Neural cell (in vitro differentiated cells): ENCODE measurements at regions not wholly inside any gene's neighbourhood (a gene's known extent, or its start where the extent isn't known, plus 50 kb on each side); places are given as distances from the start of the nearest gene placed in this dataset.

ENCODE experiments used
- H2AFZ ChIP-seq: fragments of 200-600, 300-800 bp; sonication (generic), shearing (Covaris generic); 2 replicates; pipeline ENCODE4 v1.6.0; 2014; ENCODE audit warnings: low read depth, mild to moderate bottlenecking, antibody characterized with exemption, low read length, moderate library complexity
- H3F3A ChIP-seq: fragments of 200-600 bp; shearing (Covaris generic); 2 replicates; pipeline ENCODE4 v1.6.1; 2016; ENCODE audit warnings: mild to moderate bottlenecking, moderate library complexity, mixed read lengths, antibody characterized with exemption, low read length; ENCODE audit not compliant: insufficient read depth, poor library complexity, severe bottlenecking
- H3K27ac ChIP-seq: fragments of 200-600, 300-800 bp; sonication (generic), shearing (Covaris generic); 2 replicates; pipeline ENCODE4 v1.5.1; 2014; ENCODE audit warnings: mild to moderate bottlenecking, low read length, moderate library complexity
- H3K27me3 ChIP-seq: fragments of 300-800, 200-600 bp; sonication (generic), shearing (Covaris generic); 2 replicates; pipeline ENCODE4 v1.6.0; 2014; ENCODE audit warnings: mild to moderate bottlenecking, low read depth, low read length, moderate library complexity; ENCODE audit not compliant: insufficient read depth
- H3K36me3 ChIP-seq: fragments of 300-800, 200-600 bp; sonication (generic), shearing (Covaris generic); 2 replicates; pipeline ENCODE4 v1.5.1; 2014; ENCODE audit warnings: mild to moderate bottlenecking, antibody characterized with exemption, low read length, moderate library complexity; ENCODE audit not compliant: insufficient read depth
- H3K4me2 ChIP-seq: fragments of 300-800, 200-600 bp; sonication (generic), shearing (Covaris generic); 2 replicates; pipeline ENCODE4 v1.6.0; 2014; ENCODE audit warnings: mild to moderate bottlenecking, low read length
- H3K4me3 ChIP-seq: fragments of 300-800, 200-600 bp; sonication (generic), shearing (Covaris generic); 2 replicates; pipeline ENCODE4 v1.5.1; 2014; ENCODE audit warnings: mild to moderate bottlenecking, low read length, moderate library complexity
- H3K79me2 ChIP-seq: fragments of 200-600 bp; shearing (Covaris generic); replicated peaks from 2 replicates; pipeline ENCODE4 v1.6.0; 2014; ENCODE audit warnings: mild to moderate bottlenecking, low read length, moderate library complexity; ENCODE audit not compliant: insufficient read depth
- H3K9ac ChIP-seq: fragments of 300-800, 200-600 bp; sonication (generic), shearing (Covaris generic); 2 replicates; pipeline ENCODE4 v1.6.1; 2016; ENCODE audit warnings: mild to moderate bottlenecking, low read length, mixed read lengths
- H3K9me2 ChIP-seq: fragments of 200-600 bp; shearing (Covaris generic); 2 replicates; pipeline ENCODE4 v1.6.1; 2016; ENCODE audit warnings: mild to moderate bottlenecking, low read length, mixed read lengths; ENCODE audit not compliant: insufficient read depth
- H3K9me3 ChIP-seq: fragments of 200-600, 300-800 bp; sonication (generic), shearing (Covaris generic); 2 replicates; pipeline ENCODE4 v1.6.1; 2016; ENCODE audit warnings: mild to moderate bottlenecking, mixed run types, low read length, moderate library complexity, mixed read lengths
- H4K20me1 ChIP-seq: fragments of 200-600 bp; shearing (Covaris generic); 2 replicates; pipeline ENCODE4 v1.6.1; 2016; ENCODE audit warnings: mild to moderate bottlenecking, mixed run types; ENCODE audit not compliant: insufficient read depth
- CTCF ChIP-seq: fragments of 450-650 bp; IDR thresholded peaks from 2 replicates; pipeline ENCODE4 v1.5.1; 2014; ENCODE audit warnings: antibody characterized with exemption, mild to moderate bottlenecking, moderate library complexity; ENCODE audit not compliant: poor library complexity, severe bottlenecking
- EP300 ChIP-seq: fragments of 450-650 bp; conservative IDR thresholded peaks from 2 replicates; pipeline ENCODE4 v1.6.1; 2014; ENCODE audit warnings: antibody characterized with exemption, mild to moderate bottlenecking, moderate library complexity; ENCODE audit not compliant: poor library complexity, severe bottlenecking
- EZH2 ChIP-seq: fragments of 200-600, 300-800 bp; shearing (Covaris generic), sonication (generic); IDR thresholded peaks from 2 replicates; pipeline ENCODE4 v1.6.1; 2014; ENCODE audit warnings: antibody characterized with exemption, low read length, borderline replicate concordance, mild to moderate bottlenecking; ENCODE audit not compliant: insufficient read depth, poor library complexity, severe bottlenecking
- MXI1 ChIP-seq: fragments of 450-650 bp; conservative IDR thresholded peaks from 2 replicates; pipeline ENCODE4 v1.6.1; 2014; ENCODE audit warnings: antibody characterized with exemption, mild to moderate bottlenecking; ENCODE audit not compliant: poor library complexity, severe bottlenecking
- POLR2AphosphoS5 ChIP-seq: IDR thresholded peaks from 2 replicates; pipeline ENCODE4 v1.6.1; 2012
- RAD21 ChIP-seq: fragments of 450-650 bp; conservative IDR thresholded peaks from 2 replicates; pipeline ENCODE4 v1.6.1; 2014; ENCODE audit warnings: antibody characterized with exemption, mild to moderate bottlenecking, moderate library complexity
- REST ChIP-seq: IDR thresholded peaks from 2 replicates; pipeline ENCODE4 v1.6.1; 2012; ENCODE audit warnings: borderline replicate concordance
- SMC3 ChIP-seq: fragments of 450-650 bp; conservative IDR thresholded peaks from 2 replicates; pipeline ENCODE4 v1.6.1; 2014; ENCODE audit warnings: antibody characterized with exemption, mild to moderate bottlenecking, moderate library complexity; ENCODE audit not compliant: poor library complexity
- TAF1 ChIP-seq: IDR thresholded peaks from 2 replicates; pipeline ENCODE4 v1.6.1; 2012; ENCODE audit warnings: low read depth

- no peak for TF ChIP-seq CTCF
- TF ChIP-seq SMC3: no peak
- TF ChIP-seq POLR2AphosphoS5: no peak
- TF ChIP-seq TAF1: no peak
- TF ChIP-seq EP300: no peak
- H3K9me3 ChIP-seq: no peaks in the 10 kb centered on the region
- no peak overlapping the region for H3K4me2 ChIP-seq
- H2AFZ ChIP-seq: no peak overlapping the region
- no peaks in the 10 kb centered on the region for H3K36me3 ChIP-seq
- no peaks in the 10 kb centered on the region for H4K20me1 ChIP-seq
- H3K9ac ChIP-seq: no peak overlapping the region
- H3K27me3 ChIP-seq: no peaks in the 10 kb centered on the region
- H3K4me3 ChIP-seq: no peak overlapping the region
- no peaks in the 10 kb centered on the region for H3F3A ChIP-seq
- no peak overlapping the region for H3K27ac ChIP-seq
- no peaks in the 10 kb centered on the region for H3K79me2 ChIP-seq
- no peaks in the 10 kb centered on the region for H3K9me2 ChIP-seq
Measured at GRCh38 chr10:71084061-71084817, 128.1 kb upstream of the UNC5B start.

GRCh38 chr10:71084818-71085126 is 127.6 kb upstream of the UNC5B start:
- Histone ChIP-seq H3K9me3 (no peaks in the 10 kb centered on the region), H3K4me3 (no peak overlapping the region), H3F3A (no peaks in the 10 kb centered on the region), H3K27me3 (no peaks in the 10 kb centered on the region), H3K36me3 (no peaks in the 10 kb centered on the region), H3K9ac (no peak overlapping the region), H3K79me2 (no peaks in the 10 kb centered on the region), H3K27ac (no peak overlapping the region), H3K9me2 (no peaks in the 10 kb centered on the region), H3K4me2 (no peak overlapping the region), H4K20me1 (no peaks in the 10 kb centered on the region), H2AFZ (no peak overlapping the region)
- TF ChIP-seq EP300 (no peak), MXI1 (no peak), EZH2 (no peak), SMC3 (no peak), TAF1 (no peak), REST (no peak), CTCF (no peak), POLR2AphosphoS5 (no peak), RAD21 (no peak)
